A673 (cell line): ENCODE measurements at regions not wholly inside any gene's neighbourhood (a gene's known extent, or its start where the extent isn't known, plus 50 kb on each side); places are given as distances from the start of the nearest gene placed in this dataset.

Source experiments
- BruUV-seq: library from RNA; stranded (reverse); fragments of 400-500 nt; replicated peaks from 2 replicates; lab custom pipeline; 2021; lab: Mats Ljungman, UMichigan
- CTCF ChIA-PET: fragments of 300-600 bp; sonication (Branson Sonifier 250); formaldehyde crosslinking; loops from one replicate; lab custom pipeline; 2022; ENCODE audit warnings: antibody characterized with exemption; lab: Charles Lee
- POLR2A ChIA-PET: fragments of 300-600 bp; sonication (Branson Sonifier 250); formaldehyde crosslinking; loops from one replicate; lab custom pipeline; 2022; ENCODE audit warnings: antibody characterized with exemption; ENCODE audit not compliant: low non-redundant PET; lab: Charles Lee
- DNase-seq: peaks from one replicate; pipeline ENCODE4 v3.0.0-alpha.2; 2015; ENCODE audit warnings: low spot score
- H3K27ac ChIP-seq: fragments of 200-600 bp; sonication (generic); 2 replicates; pipeline ENCODE4 v1.5.1; 2016; ENCODE audit warnings: mixed run types, low read depth, mild to moderate bottlenecking, mixed read lengths, antibody characterized with exemption, low read length; ENCODE audit not compliant: poor library complexity, severe bottlenecking
- H3K27me3 ChIP-seq: fragments of 200-600 bp; sonication (generic); replicated peaks from 2 replicates; pipeline ENCODE4 v1.6.1; 2017; ENCODE audit warnings: mixed run types, low read depth, mild to moderate bottlenecking, mixed read lengths, antibody characterized with exemption, low read length; ENCODE audit not compliant: insufficient read depth, poor library complexity
- H3K36me3 ChIP-seq: fragments of 200-600 bp; sonication (generic); 2 replicates; pipeline ENCODE4 v1.6.1; 2016; ENCODE audit warnings: mixed run types, mild to moderate bottlenecking, mixed read lengths, antibody characterized with exemption, low read length; ENCODE audit not compliant: insufficient read depth, poor library complexity, severe bottlenecking
- H3K4me1 ChIP-seq: fragments of 200-600 bp; sonication (generic); 2 replicates; pipeline ENCODE4 v1.6.1; 2017; ENCODE audit warnings: mixed run types, mild to moderate bottlenecking, mixed read lengths, antibody characterized with exemption, low read length; ENCODE audit not compliant: insufficient read depth, poor library complexity, severe bottlenecking
- H3K4me3 ChIP-seq: fragments of 200-600 bp; sonication (generic); 2 replicates; pipeline ENCODE4 v1.5.1; 2016; ENCODE audit warnings: low read depth, mixed run types, mild to moderate bottlenecking, mixed read lengths, low read length; ENCODE audit not compliant: poor library complexity, severe bottlenecking
- H3K9me3 ChIP-seq: fragments of 200-600 bp; sonication (generic); 2 replicates; pipeline ENCODE4 v1.6.1; 2016; ENCODE audit warnings: mixed run types, low read depth, mild to moderate bottlenecking, mixed read lengths, antibody characterized with exemption, low read length; ENCODE audit not compliant: poor library complexity, severe bottlenecking
- EZH2 ChIP-seq: fragments of 200-600 bp; sonication (generic); IDR thresholded peaks from 2 replicates; pipeline ENCODE4 v1.6.1; 2017; ENCODE audit warnings: borderline replicate concordance, low read depth, mild to moderate bottlenecking, mixed read lengths, antibody characterized with exemption, low read length; ENCODE audit not compliant: poor library complexity, severe bottlenecking
- intact Hi-C: fragments of 100-400 bp; cut with micrococcal nuclease; formaldehyde crosslinking; loops from one replicate; pipeline ENCODE4 v1.10.0; 2022; ENCODE audit not compliant: unreplicated experiment
- TF ChIP-seq, protein P1 (sequence below): fragments of 300-800, 200-600 bp; sonication (generic); conservative IDR thresholded peaks from 2 replicates; pipeline ENCODE4 v1.5.1; 2017; ENCODE audit warnings: low read depth, mild to moderate bottlenecking, antibody characterized with exemption, low read length, moderate library complexity, mixed read lengths

DNA sequence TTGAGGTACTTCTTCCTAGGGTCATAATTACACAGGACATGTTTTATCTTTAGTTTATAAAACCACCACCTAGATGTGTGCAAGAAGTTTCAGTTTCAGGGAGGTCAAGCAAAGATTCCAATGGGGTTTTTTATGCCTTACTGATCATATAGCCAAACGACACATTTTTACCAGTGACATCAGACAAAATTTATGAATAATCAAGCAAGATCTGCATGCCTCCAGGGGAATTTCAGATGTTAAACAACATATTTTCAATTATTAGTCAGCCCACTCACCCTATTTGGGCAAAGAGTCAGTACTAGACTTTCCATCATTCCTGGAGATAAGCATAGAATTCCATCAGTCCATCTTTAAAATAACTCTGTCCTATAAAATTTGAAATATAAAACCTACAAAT is 867.4 kb downstream of the KCNT2 start:
- BruUV-seq: no TSS peak
- H3K4me3 ChIP-seq: no peak overlapping the region
- TF ChIP-seq, protein P1, sequence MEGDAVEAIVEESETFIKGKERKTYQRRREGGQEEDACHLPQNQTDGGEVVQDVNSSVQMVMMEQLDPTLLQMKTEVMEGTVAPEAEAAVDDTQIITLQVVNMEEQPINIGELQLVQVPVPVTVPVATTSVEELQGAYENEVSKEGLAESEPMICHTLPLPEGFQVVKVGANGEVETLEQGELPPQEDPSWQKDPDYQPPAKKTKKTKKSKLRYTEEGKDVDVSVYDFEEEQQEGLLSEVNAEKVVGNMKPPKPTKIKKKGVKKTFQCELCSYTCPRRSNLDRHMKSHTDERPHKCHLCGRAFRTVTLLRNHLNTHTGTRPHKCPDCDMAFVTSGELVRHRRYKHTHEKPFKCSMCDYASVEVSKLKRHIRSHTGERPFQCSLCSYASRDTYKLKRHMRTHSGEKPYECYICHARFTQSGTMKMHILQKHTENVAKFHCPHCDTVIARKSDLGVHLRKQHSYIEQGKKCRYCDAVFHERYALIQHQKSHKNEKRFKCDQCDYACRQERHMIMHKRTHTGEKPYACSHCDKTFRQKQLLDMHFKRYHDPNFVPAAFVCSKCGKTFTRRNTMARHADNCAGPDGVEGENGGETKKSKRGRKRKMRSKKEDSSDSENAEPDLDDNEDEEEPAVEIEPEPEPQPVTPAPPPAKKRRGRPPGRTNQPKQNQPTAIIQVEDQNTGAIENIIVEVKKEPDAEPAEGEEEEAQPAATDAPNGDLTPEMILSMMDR: no peak
- TF ChIP-seq EZH2: no peak
- no peaks in the 10 kb centered on the region for H3K9me3 ChIP-seq
- H3K27ac ChIP-seq: no peak overlapping the region
- no peaks in the 10 kb centered on the region for H3K27me3 ChIP-seq
- H3K36me3 ChIP-seq: no peaks in the 10 kb centered on the region
- intact Hi-C loops: no loop called here
- H3K4me1 ChIP-seq: no peaks in the 10 kb centered on the region
- CTCF ChIA-PET: no interaction called here
- POLR2A ChIA-PET: no interaction called here
- DNase-seq: no peak

DNA sequence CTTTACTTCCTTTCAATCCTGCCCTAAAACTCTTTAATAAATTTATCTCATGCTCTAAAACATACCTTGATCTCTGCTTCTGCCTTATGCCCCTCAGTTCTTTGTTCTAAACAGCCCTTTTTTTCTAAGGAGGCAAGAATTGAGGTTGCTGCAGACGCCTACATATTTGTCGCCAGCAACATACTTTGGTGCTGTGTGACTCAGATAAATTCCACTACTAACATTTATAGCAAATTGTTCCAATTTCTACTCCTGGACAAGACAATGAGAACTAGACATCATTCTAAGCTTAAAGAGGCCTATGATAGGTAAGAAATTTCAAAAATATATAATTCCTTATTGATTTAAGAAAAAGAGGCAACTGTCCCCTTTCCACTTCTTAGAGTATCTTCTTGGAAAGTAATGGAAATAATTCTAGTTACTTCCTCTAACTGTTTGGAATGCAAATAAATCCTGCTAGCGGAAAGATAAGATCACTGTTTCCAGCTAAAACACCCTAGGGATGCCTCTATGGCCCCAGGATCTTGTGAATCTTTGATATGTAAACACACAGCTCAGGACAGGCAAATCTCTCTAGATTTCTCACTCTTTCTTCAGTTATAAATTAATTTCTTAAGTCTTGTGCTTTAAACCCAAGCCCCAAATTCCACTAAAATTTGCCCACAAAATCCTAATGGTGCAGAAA is 869.1 kb downstream of the KCNT2 start:
- H3K27me3 ChIP-seq: no peaks in the 10 kb centered on the region
- CTCF ChIA-PET: no interaction called here
- H3K27ac ChIP-seq: no peak overlapping the region
- intact Hi-C loops: no loop called here
- H3K4me3 ChIP-seq: no peak overlapping the region
- no peaks in the 10 kb centered on the region for H3K36me3 ChIP-seq
- no peak for TF ChIP-seq EZH2
- TF ChIP-seq, protein P1: no peak
- H3K9me3 ChIP-seq: no peaks in the 10 kb centered on the region
- POLR2A ChIA-PET: no interaction called here
- H3K4me1 ChIP-seq: no peaks in the 10 kb centered on the region
- peak; percentile 11 for DNase-seq
- BruUV-seq: no TSS peak

DNA sequence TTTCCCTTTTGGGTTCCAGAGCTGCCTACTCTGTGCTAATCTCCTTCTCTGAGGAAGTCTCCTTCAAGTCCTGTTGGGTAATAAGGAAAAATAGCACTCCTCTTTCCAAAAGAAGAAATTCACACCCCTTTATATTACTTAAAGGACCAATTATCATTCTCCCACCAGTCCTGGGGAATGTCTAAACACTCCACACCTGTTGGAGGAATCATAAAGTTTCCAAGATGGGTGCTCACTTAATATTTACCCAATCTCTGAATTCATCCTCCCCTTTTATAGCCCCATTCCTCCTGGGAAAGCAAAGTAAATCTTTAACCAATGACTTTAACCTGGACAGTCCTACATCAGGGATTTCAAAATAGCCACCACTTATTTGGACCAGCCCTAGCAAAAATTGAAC is 873.1 kb downstream of the KCNT2 start:
- no TSS peak for BruUV-seq
- Histone ChIP-seq H3K27ac (no peak overlapping the region), H3K4me3 (no peak overlapping the region), H3K36me3 (no peaks in the 10 kb centered on the region), H3K27me3 (no peaks in the 10 kb centered on the region), H3K9me3 (no peaks in the 10 kb centered on the region), H3K4me1 (no peaks in the 10 kb centered on the region)
- ChIA-PET POLR2A (no interaction called here), CTCF (no interaction called here)
- DNase-seq: no peak
- TF ChIP-seq EZH2: no peak
- TF ChIP-seq, protein P1: no peak
- intact Hi-C loops: no loop called here
